Cardiac fibroblast (primary cell): ENCODE measurements at regions not wholly inside any gene's neighbourhood (a gene's known extent, or its start where the extent isn't known, plus 50 kb on each side); places are given as distances from the start of the nearest gene placed in this dataset.

Experiments used
- DNase-seq, 2 donors: peaks; one replicate each; pipeline versions ENCODE4 v3.0.0 to v3.0.0-alpha.2; 2010; ENCODE audit warnings: low read depth in 2 of 2
- H3K4me3 ChIP-seq, 2 donors: replicated peaks in 1 of 2; 1 replicate in 1 of 2; 2 replicates in 1 of 2; pipeline ENCODE4 v1.5.1; 2011; ENCODE audit warnings: low read depth in 2 of 2, low read length in 2 of 2, mild to moderate bottlenecking in 2 of 2, moderate library complexity in 1 of 2
- TF ChIP-seq, protein P1 (sequence below): IDR thresholded peaks from one replicate; pipeline ENCODE4 v1.5.1; 2011; ENCODE audit warnings: low read depth, mild to moderate bottlenecking, low read length, inconsistent platforms

DNA sequence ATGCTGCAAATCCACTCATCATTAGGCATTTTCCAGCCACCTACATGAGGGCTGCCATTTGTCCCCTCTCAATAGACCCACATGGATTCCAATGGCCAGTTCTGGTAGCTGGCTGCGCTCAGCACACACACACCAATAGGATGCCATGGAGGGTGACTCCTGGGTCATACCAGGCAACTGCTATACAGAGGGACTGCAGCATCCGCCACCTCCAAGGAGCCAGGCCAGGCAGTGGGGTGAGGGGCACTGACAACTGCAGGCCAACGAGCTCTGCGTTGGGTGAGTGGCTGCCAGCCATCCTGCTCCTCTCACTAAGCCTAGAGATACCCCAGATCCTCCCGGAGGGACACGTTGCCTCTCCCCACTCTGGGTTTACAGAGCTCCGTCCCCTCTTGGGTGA, 118.8 kb upstream of the NANOS1 start:
- H3K4me3 ChIP-seq = no peak overlapping the region
- TF ChIP-seq, protein P1, sequence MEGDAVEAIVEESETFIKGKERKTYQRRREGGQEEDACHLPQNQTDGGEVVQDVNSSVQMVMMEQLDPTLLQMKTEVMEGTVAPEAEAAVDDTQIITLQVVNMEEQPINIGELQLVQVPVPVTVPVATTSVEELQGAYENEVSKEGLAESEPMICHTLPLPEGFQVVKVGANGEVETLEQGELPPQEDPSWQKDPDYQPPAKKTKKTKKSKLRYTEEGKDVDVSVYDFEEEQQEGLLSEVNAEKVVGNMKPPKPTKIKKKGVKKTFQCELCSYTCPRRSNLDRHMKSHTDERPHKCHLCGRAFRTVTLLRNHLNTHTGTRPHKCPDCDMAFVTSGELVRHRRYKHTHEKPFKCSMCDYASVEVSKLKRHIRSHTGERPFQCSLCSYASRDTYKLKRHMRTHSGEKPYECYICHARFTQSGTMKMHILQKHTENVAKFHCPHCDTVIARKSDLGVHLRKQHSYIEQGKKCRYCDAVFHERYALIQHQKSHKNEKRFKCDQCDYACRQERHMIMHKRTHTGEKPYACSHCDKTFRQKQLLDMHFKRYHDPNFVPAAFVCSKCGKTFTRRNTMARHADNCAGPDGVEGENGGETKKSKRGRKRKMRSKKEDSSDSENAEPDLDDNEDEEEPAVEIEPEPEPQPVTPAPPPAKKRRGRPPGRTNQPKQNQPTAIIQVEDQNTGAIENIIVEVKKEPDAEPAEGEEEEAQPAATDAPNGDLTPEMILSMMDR = no peak
- DNase-seq = no peak

- no peak overlapping the region for H3K4me3 ChIP-seq
- DNase-seq = peak; percentile 64
- TF ChIP-seq, protein P1 = no peak
These were observed 118.2 kb upstream of the NANOS1 start for GRCh38 chr10:118911363-118911762.

DNA sequence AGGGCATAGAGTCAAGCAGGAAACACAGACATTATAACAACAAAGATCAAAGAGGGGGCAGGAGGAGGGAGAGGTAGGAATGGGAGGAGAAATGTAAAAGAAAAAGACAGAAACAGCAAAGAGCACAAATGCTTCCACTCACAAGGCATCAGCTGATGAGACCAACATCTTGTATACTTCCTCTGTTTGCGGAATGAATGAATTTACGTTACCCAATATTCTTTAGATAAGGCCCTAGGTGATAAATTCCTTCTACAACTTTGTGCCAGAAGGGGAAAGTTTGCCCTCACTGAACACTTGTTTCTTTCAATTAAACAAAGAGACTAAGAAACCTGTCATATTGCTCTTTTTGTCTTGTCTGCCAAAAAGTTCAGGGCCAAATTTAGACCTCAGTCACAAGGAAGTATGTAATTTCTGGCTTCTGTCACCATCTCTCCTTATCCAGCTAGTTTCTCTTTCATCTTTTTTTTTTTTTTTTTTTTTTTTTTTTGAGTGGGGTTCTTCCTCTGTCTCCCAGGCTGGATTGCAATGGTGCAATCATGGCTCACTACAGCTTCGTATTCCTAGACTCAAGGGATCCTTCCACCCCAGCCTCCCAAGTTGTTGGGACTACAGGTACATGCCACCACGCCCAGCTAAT, 116.4 kb upstream of the NANOS1 start:
- peak in 1 of 2 donors; percentile 68 for DNase-seq
- no peak overlapping the region for H3K4me3 ChIP-seq
- TF ChIP-seq, protein P1 = no peak

GRCh38 chr10:118913825-118914224, 115.7 kb upstream of the NANOS1 start:
- TF ChIP-seq, protein P1 = no peak
- H3K4me3 ChIP-seq = no peak overlapping the region
- DNase-seq = no peak

DNA sequence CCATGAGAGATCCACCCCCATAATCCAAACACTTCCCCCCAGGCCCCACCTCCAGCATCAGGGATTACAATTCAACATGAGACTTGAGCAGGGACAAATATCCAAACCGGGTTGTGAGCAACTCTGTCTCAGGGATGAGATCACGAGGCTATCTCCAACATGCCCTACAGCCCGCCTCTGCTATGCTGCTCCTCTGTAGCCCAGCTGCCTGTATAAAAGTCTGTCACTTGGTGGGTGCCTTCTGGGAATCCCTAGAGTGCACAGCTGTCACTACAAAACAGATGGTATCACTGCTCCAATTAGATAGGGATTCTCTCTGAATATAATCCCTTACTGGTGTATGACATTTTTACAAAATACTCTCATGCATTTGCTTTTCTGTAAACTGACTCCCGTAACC, 114.9 kb upstream of the NANOS1 start:
- TF ChIP-seq, protein P1 = no peak
- H3K4me3 ChIP-seq = no peak overlapping the region
- no peak for DNase-seq

- TF ChIP-seq, protein P1 = no peak
- no peak for DNase-seq
These were observed 114.4 kb upstream of the NANOS1 start for GRCh38 chr10:118915161-118915560.

GRCh38 chr10:118916777-118917176, 112.7 kb upstream of the NANOS1 start:
- TF ChIP-seq, protein P1 = no peak
- H3K4me3 ChIP-seq = no peak overlapping the region
- no peak for DNase-seq

More at GRCh38 chr10:118915161-118915560, 114.4 kb upstream of the NANOS1 start:
- no peak overlapping the region for H3K4me3 ChIP-seq
